ENCODE measurements at regions not wholly inside any gene's neighbourhood (a gene's known extent, or its start where the extent isn't known, plus 50 kb on each side); places are given as distances from the start of the nearest gene placed in this dataset.
"Not testable (repeated sequence)": the region's sequence is repeated elsewhere in the genome, so short reads cannot be mapped to it uniquely, and the experiment has no call there.

DNA sequence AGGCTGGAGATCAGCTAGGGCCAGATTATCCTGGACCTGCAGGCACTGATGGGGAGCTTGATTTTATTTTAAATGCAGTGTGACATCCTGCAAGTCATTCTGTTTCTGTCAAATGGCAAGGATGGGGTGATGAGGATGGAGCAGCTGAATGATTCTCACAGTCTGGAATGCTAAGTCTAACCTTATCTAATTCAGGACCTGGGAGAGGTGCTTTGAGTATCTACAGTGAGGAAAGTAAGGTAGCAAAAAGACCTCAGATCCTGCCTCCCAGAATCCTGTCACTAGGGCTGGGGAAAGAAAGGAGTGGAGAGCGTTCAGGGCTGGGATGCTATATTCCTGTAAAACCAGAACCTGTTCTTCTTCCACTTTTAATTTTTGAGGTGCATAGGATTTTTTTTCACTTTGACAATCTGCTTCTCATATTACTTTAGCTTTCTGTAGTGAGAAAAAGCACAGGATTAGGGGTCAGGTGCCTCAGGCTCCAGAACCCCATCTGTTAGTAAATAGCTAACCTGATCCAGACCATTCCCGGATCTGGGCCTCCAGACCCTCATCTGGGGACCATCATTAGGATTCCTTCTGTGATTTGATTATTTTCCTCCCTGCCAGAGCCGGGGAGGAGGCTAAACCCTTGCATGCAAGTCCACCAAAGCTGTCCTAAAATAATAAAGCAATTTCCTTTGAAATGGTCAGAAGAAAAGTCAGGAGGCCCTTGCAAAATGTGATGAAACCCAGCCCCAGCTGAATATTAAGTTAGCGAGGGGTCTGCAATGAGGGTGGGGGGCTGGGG lies 54.7 kb downstream of the ASCL1 start:
- no peak for DNase-seq (ENCODE audit: low spot score)

GRCh38 chr12:103012884-103013283 lies 55.4 kb downstream of the ASCL1 start:
- DNase-seq (ENCODE audit: low spot score), result peak; percentile 81

GRCh38 chr12:103013741-103014300 lies 56.3 kb downstream of the ASCL1 start:
- DNase-seq (ENCODE audit: low spot score), result no peak

- DNase-seq (ENCODE audit: low spot score), result no peak
Measured at GRCh38 chr12:103016381-103016780, 58.9 kb downstream of the ASCL1 start.

GRCh38 chr12:103020839-103021238 lies 63.4 kb downstream of the ASCL1 start:
- DNase-seq (ENCODE audit: low spot score), result no peak

DNA sequence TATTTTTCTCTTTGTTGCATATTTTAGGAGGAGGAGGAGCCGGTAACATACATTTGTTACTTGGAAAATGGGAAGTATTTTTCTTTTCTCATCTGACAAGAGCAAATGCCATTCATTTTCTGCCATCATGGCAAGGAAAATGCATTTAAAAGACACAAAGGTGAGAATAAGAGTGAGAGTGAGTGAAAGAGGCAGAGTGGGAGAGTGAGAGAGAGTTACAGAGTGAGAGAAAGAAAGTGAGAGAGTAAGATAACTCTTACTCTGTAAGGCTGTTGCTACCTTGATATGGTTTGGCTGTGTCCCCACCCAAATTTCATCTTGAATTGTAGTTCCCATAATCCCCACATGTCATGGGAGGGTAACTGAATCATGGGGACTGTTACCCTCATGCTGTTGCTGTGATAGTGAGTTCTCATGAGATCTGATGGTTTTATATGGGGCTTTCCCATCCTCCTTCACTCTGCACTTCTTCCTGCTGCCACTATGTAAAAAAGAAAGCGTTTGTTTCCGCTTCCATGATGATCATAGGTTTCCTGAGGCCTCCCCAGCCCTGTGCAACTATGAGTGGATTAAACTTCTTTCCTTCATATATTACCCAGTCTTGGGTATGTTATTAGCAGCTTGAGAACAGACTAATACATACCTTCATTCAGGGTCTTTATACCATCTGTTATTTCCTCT lies 64.2 kb downstream of the ASCL1 start:
- DNase-seq (ENCODE audit: low spot score), result no peak

GRCh38 chr12:103024650-103025049 lies 67.2 kb downstream of the ASCL1 start:
- no peak for DNase-seq (ENCODE audit: low spot score)

DNA sequence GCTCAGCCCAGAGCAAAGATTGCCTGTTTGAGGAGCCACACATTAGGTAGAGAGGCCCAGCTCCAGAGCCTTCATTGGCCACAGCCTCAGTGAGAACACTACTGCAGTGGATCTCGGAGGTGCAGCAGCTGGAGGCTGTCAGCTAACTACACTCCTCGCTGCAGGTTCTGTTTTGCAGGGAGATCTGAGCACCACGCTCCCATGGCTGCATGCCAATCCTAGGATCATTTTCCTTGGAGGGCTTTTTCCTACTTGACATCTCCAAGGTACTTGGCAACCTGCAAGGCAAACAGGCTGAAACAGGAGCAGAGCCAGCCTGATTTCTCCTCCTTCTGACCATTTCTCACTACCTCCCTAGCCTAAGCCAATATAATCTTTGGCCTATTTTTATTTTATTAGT lies 69.2 kb downstream of the ASCL1 start:
- DNase-seq (ENCODE audit: low spot score), result not testable (repeated sequence)

DNA sequence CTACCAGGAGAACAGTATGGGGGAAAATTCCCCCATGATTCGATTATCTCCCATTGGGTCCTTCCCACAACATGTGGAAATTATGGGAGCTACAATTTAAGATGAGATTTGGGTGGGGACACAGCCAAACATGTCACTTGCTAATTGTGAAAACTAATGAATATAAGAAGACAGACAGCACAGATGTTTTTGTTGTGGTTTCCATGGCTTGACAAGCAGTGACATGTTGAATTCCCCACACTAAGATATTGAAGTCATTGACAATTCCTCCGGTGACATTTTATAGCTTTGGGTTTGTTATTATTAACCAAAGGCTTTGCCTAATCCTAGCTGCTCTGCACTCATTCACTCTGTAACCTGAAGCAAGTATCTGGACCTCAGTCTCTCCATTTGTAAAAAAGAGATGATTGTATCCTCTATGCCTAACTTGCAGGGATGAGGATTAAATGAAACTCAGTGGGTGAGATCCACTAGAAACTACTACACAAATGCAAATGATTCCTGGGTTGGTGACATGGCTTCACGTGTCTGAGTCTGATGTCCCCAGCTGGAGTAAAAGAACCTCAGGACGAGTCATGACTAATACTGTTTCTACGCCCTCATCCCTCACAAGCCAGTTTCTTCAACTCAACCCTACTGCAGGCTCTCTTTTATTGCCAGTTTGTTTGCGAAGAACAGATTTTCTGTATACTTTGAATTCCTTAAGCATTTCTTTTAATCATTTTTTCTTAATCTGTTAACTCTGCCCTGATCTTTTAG lies 71.6 kb downstream of the ASCL1 start:
- DNase-seq (ENCODE audit: low spot score), result no peak

DNA sequence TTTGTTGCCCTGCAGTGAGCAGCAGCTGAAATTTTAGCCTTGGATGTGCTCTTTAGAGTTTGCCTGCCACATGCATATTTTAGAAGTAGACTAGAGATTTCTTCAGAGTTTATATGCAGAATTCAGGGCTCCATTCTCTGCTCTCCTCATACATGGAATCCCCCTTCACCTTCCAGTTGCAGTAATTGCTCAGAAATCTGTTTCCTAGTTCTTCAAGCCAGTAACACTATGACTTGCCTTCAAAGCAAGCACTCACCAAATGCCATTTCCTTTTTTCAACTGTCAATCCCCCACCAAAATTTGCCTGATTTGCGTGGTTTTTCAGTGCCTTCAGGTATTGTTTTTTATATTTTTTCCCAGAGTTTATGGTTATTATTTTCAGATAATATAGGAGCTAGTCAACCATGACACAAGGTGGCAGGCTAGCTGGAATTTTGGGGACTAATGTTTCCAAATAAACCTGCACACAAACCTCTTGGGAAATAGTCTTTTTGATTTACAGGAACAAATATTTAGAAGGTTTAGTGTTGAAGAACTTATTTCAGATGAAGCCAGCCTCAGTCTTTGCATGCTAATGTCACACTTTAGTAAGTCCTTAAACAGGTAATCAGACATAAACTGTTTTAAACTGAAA lies 79.2 kb downstream of the ASCL1 start:
- no peak for DNase-seq (ENCODE audit: low spot score)

DNA sequence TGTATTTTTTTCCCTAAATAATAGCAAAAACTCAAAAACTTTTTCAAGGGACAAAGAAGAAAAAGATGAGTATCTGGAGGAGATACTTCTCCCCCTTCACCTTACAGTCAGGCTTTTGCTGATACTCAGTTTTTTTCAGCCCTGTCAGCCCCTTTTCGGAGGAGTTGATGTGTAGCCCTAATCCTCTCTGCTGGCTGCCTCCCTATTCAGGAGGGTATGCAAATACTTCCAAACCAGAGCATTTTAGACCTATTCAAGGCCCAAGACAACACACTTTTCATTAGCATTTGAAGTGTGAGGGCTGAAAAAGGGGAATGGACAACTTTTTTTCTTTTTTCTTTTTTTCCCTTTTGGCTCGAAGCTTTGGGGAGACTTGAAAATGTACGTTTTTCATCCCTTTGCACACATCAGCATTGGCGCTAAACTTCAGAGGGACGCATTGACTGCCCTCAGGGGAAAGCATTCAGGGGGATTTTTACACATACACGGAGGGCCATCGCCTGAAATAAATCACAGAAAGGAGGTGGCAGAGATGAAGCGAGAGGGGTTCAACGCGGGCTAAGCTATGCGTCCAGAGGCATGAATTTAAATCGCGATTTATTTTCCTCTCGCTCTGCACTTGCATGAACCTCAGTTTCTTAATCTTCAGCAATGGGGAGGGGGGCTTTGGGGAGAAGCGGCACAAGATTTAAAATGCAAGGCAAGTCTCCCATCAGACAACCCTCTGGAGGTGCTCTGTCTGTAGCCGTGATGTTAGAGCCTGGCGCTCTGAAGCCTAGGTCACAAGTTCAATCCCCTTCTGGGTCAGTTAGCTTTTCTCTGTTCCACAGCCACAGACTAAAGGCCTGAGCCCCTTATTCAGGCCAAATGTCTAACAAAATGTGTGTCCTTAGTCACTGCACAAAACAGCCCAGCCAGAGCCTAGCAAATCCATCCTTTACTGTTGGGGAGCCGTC lies 86.3 kb downstream of the ASCL1 start:
- peak; percentile 62 for DNase-seq (ENCODE audit: low spot score)

GRCh38 chr12:103046154-103046553 lies 88.7 kb downstream of the ASCL1 start:
- no peak for DNase-seq (ENCODE audit: low spot score)

DNA sequence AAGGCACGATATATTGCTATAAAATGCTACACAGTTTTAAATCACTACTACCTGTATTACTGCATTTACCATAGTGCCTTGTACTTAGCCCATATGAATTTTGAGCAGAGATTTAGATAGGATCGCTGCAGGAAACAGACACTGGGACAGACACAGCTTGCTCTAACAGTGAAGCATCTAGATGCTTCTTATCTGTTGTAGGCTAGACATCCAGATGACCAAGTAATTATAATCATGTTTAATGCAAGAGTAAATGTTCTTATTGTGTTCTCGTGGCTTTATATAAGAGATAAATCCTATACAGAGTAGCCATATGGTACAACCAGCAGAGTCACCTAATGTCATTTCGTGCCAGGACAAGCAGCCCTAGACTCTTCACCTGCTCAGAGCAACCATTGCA lies 92.8 kb downstream of the ASCL1 start:
- no peak for DNase-seq (ENCODE audit: low spot score)

- DNase-seq (ENCODE audit: low spot score), result no peak
Measured at GRCh38 chr12:103053089-103053488, 95.6 kb downstream of the ASCL1 start.

GRCh38 chr12:103073630-103074029 lies 116.2 kb downstream of the ASCL1 start:
- no peak for DNase-seq (ENCODE audit: low spot score)

- DNase-seq (ENCODE audit: low spot score), result no peak
Measured at GRCh38 chr12:103075848-103076247, 118.4 kb downstream of the ASCL1 start.

- DNase-seq (ENCODE audit: low spot score), result no peak
Measured at GRCh38 chr12:103077108-103077773, 119.8 kb downstream of the ASCL1 start.

DNA sequence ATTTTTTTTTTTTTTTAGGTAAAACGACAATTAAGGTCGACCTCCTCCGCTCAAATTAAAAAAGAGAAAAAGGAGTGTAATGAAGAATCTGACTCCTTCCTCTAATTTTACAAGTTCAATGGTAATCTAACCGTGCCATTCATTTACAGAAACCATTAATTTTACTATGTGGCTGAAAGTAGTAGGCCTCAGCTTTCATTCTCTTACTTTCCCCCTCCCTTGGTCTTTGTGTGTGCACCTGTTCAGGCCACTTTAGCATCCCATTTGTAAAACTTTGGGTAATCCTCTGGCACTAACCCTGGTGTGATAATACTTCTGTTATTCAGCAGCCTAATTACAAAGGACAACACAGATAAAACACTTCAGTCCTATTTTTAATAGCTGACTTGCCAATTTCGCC lies 128.1 kb downstream of the ASCL1 start:
- no peak for DNase-seq (ENCODE audit: low spot score)

DNA sequence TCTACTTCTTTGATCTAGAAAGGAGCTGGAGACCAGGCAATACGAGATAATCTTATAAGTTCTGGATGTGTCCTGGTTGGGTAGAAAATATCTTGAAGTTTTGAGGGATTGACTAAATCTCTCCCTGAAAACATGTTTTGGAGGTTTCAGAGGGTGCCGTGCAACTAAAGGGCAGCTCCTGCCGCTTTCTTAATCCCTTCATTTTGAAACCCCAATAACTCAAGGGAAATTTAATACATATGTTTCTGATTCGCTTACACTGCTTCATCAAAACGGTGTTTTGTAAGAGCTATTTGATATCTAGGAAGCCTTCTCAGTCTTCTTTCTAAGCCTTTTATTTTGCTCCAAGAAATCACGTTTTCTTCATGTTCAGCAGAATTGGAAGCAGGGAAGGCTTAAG lies 129.0 kb downstream of the ASCL1 start:
- no peak for DNase-seq (ENCODE audit: low spot score)

DNA sequence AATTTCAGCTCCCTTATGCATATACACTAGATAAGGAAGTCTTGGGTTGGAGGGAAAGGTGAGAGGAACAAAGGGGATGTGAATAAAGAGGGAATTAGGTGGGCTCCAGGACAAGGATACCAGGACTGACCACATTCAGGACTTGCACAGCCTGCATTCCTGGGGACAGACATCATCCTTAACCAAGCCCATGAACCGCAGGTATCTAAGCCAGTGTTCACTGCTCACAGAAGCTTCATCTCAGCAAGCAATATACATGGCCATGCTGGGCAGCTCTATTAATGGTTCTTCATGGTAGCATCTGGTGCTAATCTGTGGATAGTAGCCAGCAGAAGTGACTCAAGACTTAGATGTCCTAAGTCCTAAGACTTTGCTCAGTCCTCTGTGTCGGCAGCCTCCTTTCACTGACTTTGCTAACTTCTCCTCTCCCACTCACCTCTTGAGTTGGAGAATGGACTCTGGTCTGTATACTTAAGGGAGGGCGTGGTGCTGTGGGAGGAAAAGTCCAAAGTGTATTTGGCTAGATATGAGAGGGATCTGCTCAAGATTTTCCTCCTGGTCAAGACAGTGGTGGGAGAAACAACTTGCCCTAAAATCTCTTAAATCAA lies 136.1 kb downstream of the ASCL1 start:
- no peak for DNase-seq (ENCODE audit: low spot score)

Measured in ecto neural progenitor cell (in vitro differentiated cells).